WTC11 (cell line): ENCODE measurements at regions not wholly inside any gene's neighbourhood (a gene's known extent, or its start where the extent isn't known, plus 50 kb on each side); places are given as distances from the start of the nearest gene placed in this dataset.

Experiments
- ATAC-seq: fragments of 200-7000 bp; cut with Tn5 transposase; 2 replicates; pipeline ENCODE4 v1.10.0; 2021; ENCODE audit warnings: mild to moderate bottlenecking, moderate library complexity
- CTCF ChIA-PET: fragments of 300-600 bp; sonication (Branson Sonifier 250); formaldehyde crosslinking; loops from one replicate; lab custom pipeline; 2021; ENCODE audit warnings: antibody characterized with exemption; lab: Charles Lee
- POLR2A ChIA-PET: fragments of 350-600 bp; sonication (Branson Sonifier 250); formaldehyde crosslinking; loops from one replicate; lab custom pipeline; 2021; ENCODE audit warnings: antibody characterized with exemption; lab: Charles Lee
- DNase-seq: peaks from one replicate; pipeline ENCODE4 v3.0.0; 2021; ENCODE audit warnings: low spot score
- H3K27ac Mint-ChIP-seq: 2 replicates; pipeline ENCODE4 v1.8.0; 2021; ENCODE audit warnings: mixed read lengths
- H3K27me3 Mint-ChIP-seq: 2 replicates; pipeline ENCODE4 v1.8.0; 2021; ENCODE audit warnings: low read depth, mild to moderate bottlenecking, moderate library complexity, mixed read lengths
- H3K36me3 Mint-ChIP-seq: 2 replicates; pipeline ENCODE4 v1.8.0; 2021; ENCODE audit warnings: mixed read lengths
- H3K4me1 Mint-ChIP-seq: 2 replicates; pipeline ENCODE4 v1.8.0; 2022; ENCODE audit warnings: mixed read lengths
- H3K4me3 Mint-ChIP-seq: 2 replicates; pipeline ENCODE4 v1.8.0; 2021; ENCODE audit warnings: mild to moderate bottlenecking, moderate library complexity, mixed read lengths
- H3K9me3 Mint-ChIP-seq: 2 replicates; pipeline ENCODE4 v1.8.0; 2021; ENCODE audit warnings: mixed read lengths
- ARID4B ChIP-seq: sonication (generic); formaldehyde crosslinking; IDR thresholded peaks from 2 replicates; pipeline ENCODE4 v1.8.0; 2023; ENCODE audit warnings: missing genetic modification reagents, mild to moderate bottlenecking, borderline replicate concordance
- CREB1 ChIP-seq: sonication (generic); formaldehyde crosslinking; IDR thresholded peaks from 2 replicates; pipeline ENCODE4 v1.8.0; 2023; ENCODE audit warnings: mild to moderate bottlenecking, missing genetic modification reagents
- E2F5 ChIP-seq: sonication (generic); formaldehyde crosslinking; IDR thresholded peaks from 2 replicates; pipeline ENCODE4 v1.8.1; 2022; ENCODE audit warnings: mild to moderate bottlenecking, moderate library complexity, missing genetic modification reagents
- ESRRA ChIP-seq: sonication (generic); formaldehyde crosslinking; IDR thresholded peaks from 2 replicates; pipeline ENCODE4 v1.8.1; 2022; ENCODE audit warnings: mild to moderate bottlenecking, missing genetic modification reagents, borderline replicate concordance
- GRHL2 ChIP-seq: fragments of 250-450 bp; sonication (Bioruptor Pico); IDR thresholded peaks from 2 replicates; pipeline ENCODE4 v1.8.0; 2022; ENCODE audit warnings: mild to moderate bottlenecking, moderate library complexity; ENCODE audit not compliant: insufficient replicate concordance, severe bottlenecking
- JAZF1 ChIP-seq: fragments of 250-450 bp; sonication (Bioruptor Pico); IDR thresholded peaks from 2 replicates; pipeline ENCODE4 v1.9.0; 2021; ENCODE audit warnings: moderate library complexity, mild to moderate bottlenecking, inconsistent platforms
- JUN ChIP-seq: sonication (generic); formaldehyde crosslinking; IDR thresholded peaks from 2 replicates; pipeline ENCODE4 v1.8.0; 2023; ENCODE audit warnings: mild to moderate bottlenecking, missing genetic modification reagents
- KAT7 ChIP-seq: sonication (generic); formaldehyde crosslinking; IDR thresholded peaks from 2 replicates; pipeline ENCODE4 v1.8.1; 2023; ENCODE audit warnings: missing genetic modification reagents, mild to moderate bottlenecking, borderline replicate concordance
- NFATC4 ChIP-seq: fragments of 250-450 bp; sonication (Bioruptor Pico); IDR thresholded peaks from 2 replicates; pipeline ENCODE4 v1.9.0; 2021; ENCODE audit warnings: mild to moderate bottlenecking
- NFYB ChIP-seq: sonication (generic); formaldehyde crosslinking; conservative IDR thresholded peaks from 2 replicates; pipeline ENCODE4 v1.8.0; 2022; ENCODE audit warnings: low read depth, missing genetic modification reagents
- NR1H2 ChIP-seq: sonication (generic); formaldehyde crosslinking; IDR thresholded peaks from 2 replicates; pipeline ENCODE4 v1.9.0; 2021; ENCODE audit warnings: mild to moderate bottlenecking, moderate library complexity, missing genetic modification reagents
- NR3C1 ChIP-seq: sonication (generic); formaldehyde crosslinking; conservative IDR thresholded peaks from 2 replicates; pipeline ENCODE4 v1.8.1; 2023; ENCODE audit warnings: low read depth, mild to moderate bottlenecking, missing genetic modification reagents
- RORB ChIP-seq: fragments of 250-450 bp; sonication (Bioruptor Pico); IDR thresholded peaks from 2 replicates; pipeline ENCODE4 v1.9.0; 2021; ENCODE audit warnings: mild to moderate bottlenecking
- SP1 ChIP-seq: sonication (generic); formaldehyde crosslinking; conservative IDR thresholded peaks from 2 replicates; pipeline ENCODE4 v1.8.1; 2022; ENCODE audit warnings: missing genetic modification reagents
- TEAD4 ChIP-seq: sonication (generic); formaldehyde crosslinking; IDR thresholded peaks from 2 replicates; pipeline ENCODE4 v1.8.0; 2022; ENCODE audit warnings: mild to moderate bottlenecking, missing genetic modification reagents
- USF2 ChIP-seq: sonication (generic); formaldehyde crosslinking; IDR thresholded peaks from 2 replicates; pipeline ENCODE4 v1.8.1; 2023; ENCODE audit warnings: mild to moderate bottlenecking, missing genetic modification reagents, moderate library complexity
- ZNF138 ChIP-seq: sonication (generic); formaldehyde crosslinking; conservative IDR thresholded peaks from 2 replicates; pipeline ENCODE4 v1.8.1; 2022; ENCODE audit warnings: mild to moderate bottlenecking, moderate library complexity, missing genetic modification reagents
- ZNF263 ChIP-seq: sonication (generic); formaldehyde crosslinking; IDR thresholded peaks from 2 replicates; pipeline ENCODE4 v1.8.1; 2022; ENCODE audit warnings: low read depth, mild to moderate bottlenecking, moderate library complexity, missing genetic modification reagents
- ZNF281 ChIP-seq: sonication (generic); formaldehyde crosslinking; IDR thresholded peaks from 2 replicates; pipeline ENCODE4 v1.8.0; 2023; ENCODE audit warnings: mild to moderate bottlenecking, missing genetic modification reagents
- ZSCAN18 ChIP-seq: fragments of 250-450 bp; sonication (Bioruptor Pico); IDR thresholded peaks from 2 replicates; pipeline ENCODE4 v2.1.2; 2022; ENCODE audit warnings: mild to moderate bottlenecking, moderate library complexity

GRCh38 chr7:114802632-114803031 lies 119.3 kb upstream of the MDFIC start:
- ChIA-PET POLR2A (no interaction called here), CTCF (no interaction called here)
- Mint-ChIP-seq H3K9me3 (no peaks in the 10 kb centered on the region), H3K27me3 (no peaks in the 10 kb centered on the region), H3K27ac (no peak overlapping the region)
- ATAC-seq, result no peak
- no peak for DNase-seq
- TF ChIP-seq USF2 (CRISPR knock-in tag), result no peak
- no peak for TF ChIP-seq RORB (CRISPR knock-in tag)
- no peak for TF ChIP-seq ZNF263 (CRISPR knock-in tag)
- no peak for TF ChIP-seq ZNF138
- TF ChIP-seq GRHL2 (CRISPR knock-in tag), result no peak
- TF ChIP-seq SP1 (CRISPR knock-in tag), result no peak
- TF ChIP-seq E2F5 (CRISPR knock-in tag), result no peak
- no peak for TF ChIP-seq CREB1 (CRISPR knock-in tag)
- TF ChIP-seq ARID4B (CRISPR knock-in tag), result no peak
- TF ChIP-seq ZNF281 (CRISPR knock-in tag), result no peak
- TF ChIP-seq JUN (CRISPR knock-in tag), result no peak
- no peak for TF ChIP-seq ZSCAN18
- no peak for TF ChIP-seq NR3C1 (CRISPR knock-in tag)
- TF ChIP-seq, all 79 proteins: peak for 0
- Mint-ChIP-seq H3K4me3 (no peak overlapping the region), H3K4me1 (no peaks in the 10 kb centered on the region), H3K36me3 (no peaks in the 10 kb centered on the region)

GRCh38 chr7:114806590-114807162 lies 115.2 kb upstream of the MDFIC start:
- no peak overlapping the region for H3K27ac Mint-ChIP-seq
- DNase-seq, result no peak
- H3K4me1 Mint-ChIP-seq, result no peaks in the 10 kb centered on the region
- no peaks in the 10 kb centered on the region for H3K27me3 Mint-ChIP-seq
- H3K4me3 Mint-ChIP-seq, result no peak overlapping the region
- H3K36me3 Mint-ChIP-seq, result no peaks in the 10 kb centered on the region
- POLR2A ChIA-PET, result no interaction called here
- TF ChIP-seq NFATC4 (CRISPR knock-in tag), result no peak
- no peak for TF ChIP-seq NFYB (CRISPR knock-in tag)
- TF ChIP-seq KAT7 (CRISPR knock-in tag), result no peak
- TF ChIP-seq JAZF1 (CRISPR knock-in tag), result no peak
- TF ChIP-seq ESRRA (CRISPR knock-in tag), result no peak
- no peak for TF ChIP-seq GRHL2 (CRISPR knock-in tag)
- TF ChIP-seq NR1H2 (CRISPR knock-in tag), result no peak
- no peak for TF ChIP-seq TEAD4 (CRISPR knock-in tag)
- no peak for TF ChIP-seq CREB1 (CRISPR knock-in tag)
- no peaks in the 10 kb centered on the region for H3K9me3 Mint-ChIP-seq
- CTCF ChIA-PET, result no interaction called here
- ATAC-seq, result no peak
